DND-41 (cell line): ENCODE measurements at regions not wholly inside any gene's neighbourhood (a gene's known extent, or its start where the extent isn't known, plus 50 kb on each side); places are given as distances from the start of the nearest gene placed in this dataset.

Experiments
- ATAC-seq: fragments of 200-7000 bp; cut with Tn5 transposase; 3 replicates; pipeline ENCODE4 v1.9.1; 2021; ENCODE audit warnings: low read depth; ENCODE audit not compliant: insufficient read depth
- DNase-seq: peaks from one replicate; pipeline ENCODE4 v3.0.0-alpha.2; 2020
- H2AFZ ChIP-seq: 2 replicates; pipeline ENCODE4 v1.6.0; 2012; ENCODE audit warnings: low read depth, low read length
- H3K27ac ChIP-seq: 2 replicates; pipeline ENCODE4 v1.5.1; 2012; ENCODE audit warnings: low read length, inconsistent platforms
- H3K27me3 ChIP-seq: fragments of 200-600 bp; sonication (generic); 2 replicates; pipeline ENCODE4 v1.6.0; 2012; ENCODE audit warnings: low read length, mild to moderate bottlenecking, inconsistent platforms; ENCODE audit not compliant: insufficient read depth, poor library complexity
- H3K36me3 ChIP-seq: 2 replicates; pipeline ENCODE4 v1.5.1; 2012; ENCODE audit warnings: low read length, inconsistent platforms; ENCODE audit not compliant: insufficient read depth
- H3K4me1 ChIP-seq: 2 replicates; pipeline ENCODE4 v1.5.1; 2012; ENCODE audit warnings: mild to moderate bottlenecking, low read length; ENCODE audit not compliant: insufficient read depth
- H3K4me2 ChIP-seq: 2 replicates; pipeline ENCODE4 v1.6.0; 2012; ENCODE audit warnings: mild to moderate bottlenecking, moderate library complexity, low read length, inconsistent platforms; ENCODE audit not compliant: insufficient read depth
- H3K4me3 ChIP-seq, 2 experiments: fragments of 200-600 bp in 1 of 2; shearing (Covaris generic) in 1 of 2; 2 replicates each; pipeline ENCODE4 v1.5.1; 2012 to 2016; ENCODE audit warnings: inconsistent platforms in 2 of 2, low read length in 2 of 2, mild to moderate bottlenecking in 2 of 2, low read depth in 1 of 2, moderate library complexity in 1 of 2
- H3K79me2 ChIP-seq: 2 replicates; pipeline ENCODE4 v1.6.0; 2012; ENCODE audit warnings: low read length, inconsistent platforms; ENCODE audit not compliant: insufficient read depth
- H3K9ac ChIP-seq: 2 replicates; pipeline ENCODE4 v1.6.0; 2012; ENCODE audit warnings: low read depth, mild to moderate bottlenecking, inconsistent platforms, low read length, moderate library complexity
- H3K9me3 ChIP-seq: 2 replicates; pipeline ENCODE4 v1.5.1; 2012; ENCODE audit warnings: low read length, moderate library complexity, mild to moderate bottlenecking, inconsistent platforms; ENCODE audit not compliant: insufficient read depth, severe bottlenecking
- H4K20me1 ChIP-seq: 2 replicates; pipeline ENCODE4 v1.6.0; 2012; ENCODE audit warnings: low read length; ENCODE audit not compliant: insufficient read depth
- CTCF ChIP-seq: IDR thresholded peaks from 2 replicates; pipeline ENCODE4 v1.5.1; 2012; ENCODE audit warnings: borderline replicate concordance, low read length, moderate library complexity, mild to moderate bottlenecking; ENCODE audit not compliant: poor library complexity, severe bottlenecking; ENCODE audit errors: extremely low read depth
- EZH2 ChIP-seq: IDR thresholded peaks from 3 replicates; pipeline ENCODE4 v1.6.1; 2012; ENCODE audit warnings: borderline replicate concordance, low read depth, mild to moderate bottlenecking, moderate library complexity, low read length, inconsistent platforms; ENCODE audit not compliant: severe bottlenecking

GRCh38 chr16:64412578-64413280, 709.1 kb downstream of the CDH11 start:
- Histone ChIP-seq H3K27ac (no peak overlapping the region), H3K79me2 (no peaks in the 10 kb centered on the region), H3K4me1 (peaks cover 7% of the 10 kb centered on the region; the same call in 1 of the 2 replicates), H3K4me3 (no peak overlapping the region), H3K9ac (no peak overlapping the region), H3K36me3 (no peaks in the 10 kb centered on the region), H2AFZ (no peak overlapping the region), H3K27me3 (no peaks in the 10 kb centered on the region), H3K4me2 (no peak overlapping the region), H4K20me1 (no peaks in the 10 kb centered on the region), H3K9me3 (no peaks in the 10 kb centered on the region)
- TF ChIP-seq CTCF, result no peak
- TF ChIP-seq EZH2, result no peak
- no peak for DNase-seq
- no peak for ATAC-seq

- ATAC-seq, result no peak
- no peak for DNase-seq
- no peaks in the 10 kb centered on the region for H3K4me1 ChIP-seq
- H3K36me3 ChIP-seq, result no peaks in the 10 kb centered on the region
- H2AFZ ChIP-seq, result no peak overlapping the region
- no peak overlapping the region for H3K4me2 ChIP-seq
- H4K20me1 ChIP-seq, result no peaks in the 10 kb centered on the region
- H3K27me3 ChIP-seq, result no peaks in the 10 kb centered on the region
- H3K79me2 ChIP-seq, result no peaks in the 10 kb centered on the region
- H3K4me3 ChIP-seq, result no peak overlapping the region
- H3K9me3 ChIP-seq, result no peaks in the 10 kb centered on the region
- no peak overlapping the region for H3K9ac ChIP-seq
- TF ChIP-seq EZH2, result no peak
- no peak for TF ChIP-seq CTCF
- no peak overlapping the region for H3K27ac ChIP-seq
Measured at GRCh38 chr16:64410306-64410705, 711.6 kb downstream of the CDH11 start.

GRCh38 chr16:64409783-64410210, 712.1 kb downstream of the CDH11 start:
- H3K9me3 ChIP-seq, result no peaks in the 10 kb centered on the region
- H3K79me2 ChIP-seq, result no peaks in the 10 kb centered on the region
- no peak overlapping the region for H2AFZ ChIP-seq
- no peak for ATAC-seq
- no peaks in the 10 kb centered on the region for H3K27me3 ChIP-seq
- TF ChIP-seq EZH2, result no peak
- no peak for TF ChIP-seq CTCF
- no peaks in the 10 kb centered on the region for H3K4me1 ChIP-seq
- no peak overlapping the region for H3K4me2 ChIP-seq
- H3K36me3 ChIP-seq, result no peaks in the 10 kb centered on the region
- DNase-seq, result no peak
- no peak overlapping the region for H3K9ac ChIP-seq
- no peaks in the 10 kb centered on the region for H4K20me1 ChIP-seq
- H3K4me3 ChIP-seq, result no peak overlapping the region
- H3K27ac ChIP-seq, result no peak overlapping the region
